Gastrocnemius medialis (tissue), 4 donors: ENCODE measurements at regions not wholly inside any gene's neighbourhood (a gene's known extent, or its start where the extent isn't known, plus 50 kb on each side); places are given as distances from the start of the nearest gene placed in this dataset.

Experiments used
- ATAC-seq, 2 donors: fragments of 150-250 bp; one replicate each; pipeline ENCODE4 v1.9.1; 2016
- DNase-seq, 2 donors: peaks; one replicate each; pipeline ENCODE4 v3.0.0-alpha.2; 2019
- H3K27ac ChIP-seq, 4 donors: fragments of 200-600 bp; sonication (generic); 1 replicate in 1 of 4; 2 replicates in 3 of 4; pipeline ENCODE4 v1.5.1; 2016 to 2018; ENCODE audit warnings: mild to moderate bottlenecking in 2 of 4, moderate library complexity in 1 of 4
- H3K27me3 ChIP-seq, 3 donors: fragments of 200-600 bp; sonication (generic) in 2 of 3; 1 replicate in 1 of 3; 2 replicates in 2 of 3; pipeline versions ENCODE4 v1.5.1 to v1.6.0; 2016 to 2019; ENCODE audit warnings: mild to moderate bottlenecking in 1 of 3, moderate library complexity in 1 of 3
- H3K36me3 ChIP-seq, 2 donors: fragments of 200-600 bp; sonication (generic) in 1 of 2; one replicate each; pipeline ENCODE4 v1.5.1; 2017 to 2018
- H3K4me1 ChIP-seq, 2 donors: fragments of 200-600 bp; sonication (generic) in 1 of 2; one replicate each; pipeline ENCODE4 v1.5.1; 2016 to 2017; ENCODE audit warnings: mild to moderate bottlenecking in 2 of 2
- H3K4me3 ChIP-seq, 4 donors: fragments of 200-600 bp; sonication (generic) in 3 of 4; 1 replicate in 1 of 4; 2 replicates in 3 of 4; pipeline ENCODE4 v1.5.1; 2016 to 2019; ENCODE audit warnings: mild to moderate bottlenecking in 2 of 4
- H3K9me3 ChIP-seq, 3 donors: fragments of 200-600 bp; sonication (generic) in 2 of 3; 1 replicate in 1 of 3; 2 replicates in 2 of 3; pipeline ENCODE4 v1.5.1; 2016 to 2019
- POLR2A ChIP-seq, 2 donors: fragments of 450-650 bp; IDR thresholded peaks; one replicate each; pipeline ENCODE4 v1.6.1; 2017; ENCODE audit warnings: antibody characterized with exemption in 2 of 2, mild to moderate bottlenecking in 2 of 2, moderate library complexity in 2 of 2
- in situ Hi-C, 4 donors: fragments of 200-750 bp; cut with MboI; loops; one replicate each; pipeline versions ENCODE4 v1.15.0 to v1.8.0; 2017; ENCODE audit warnings: low sequenced_read_pairs in 4 of 4
- intact Hi-C: fragments of 100-400 bp; cut with DNase I; formaldehyde crosslinking; loops from one replicate; pipeline ENCODE4 v1.15.1; 2023; ENCODE audit warnings: low total_unique reads
- TF ChIP-seq, protein P1 (sequence below), 5 experiments: fragments of 450-650 bp in 3 of 5; fragments of 200-600 bp in 2 of 5; sonication (generic) in 2 of 5; IDR thresholded peaks in 4 of 5; conservative IDR thresholded peaks in 1 of 5; 1 replicate in 4 of 5; 2 replicates in 1 of 5; pipeline ENCODE4 v1.5.1; 2016 to 2019; ENCODE audit warnings: antibody characterized with exemption in 5 of 5, mild to moderate bottlenecking in 3 of 5, moderate library complexity in 3 of 5

DNA sequence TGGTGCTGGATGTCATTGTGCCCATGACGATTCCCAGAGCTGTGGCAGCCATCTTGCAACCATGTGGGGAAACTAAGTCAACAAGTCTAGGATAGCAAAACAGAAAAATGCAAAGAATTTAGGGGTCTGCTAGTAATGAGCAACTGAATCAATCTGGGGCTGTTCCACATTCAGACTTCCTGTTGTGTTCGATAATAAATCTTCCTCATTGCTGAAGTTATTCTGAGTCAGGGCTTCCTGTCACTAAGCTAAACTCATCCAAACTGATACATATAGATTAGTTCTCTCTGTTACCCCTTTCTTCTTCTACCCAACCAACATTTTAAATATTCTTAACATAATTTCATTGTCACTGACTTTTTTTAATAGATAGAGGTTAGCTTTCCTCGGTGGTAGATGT, 205.9 kb downstream of the HACE1 start:
- intact Hi-C loops, result no loop called here
- H3K36me3 ChIP-seq, result no peaks in the 10 kb centered on the region
- ATAC-seq, result no peak

DNA sequence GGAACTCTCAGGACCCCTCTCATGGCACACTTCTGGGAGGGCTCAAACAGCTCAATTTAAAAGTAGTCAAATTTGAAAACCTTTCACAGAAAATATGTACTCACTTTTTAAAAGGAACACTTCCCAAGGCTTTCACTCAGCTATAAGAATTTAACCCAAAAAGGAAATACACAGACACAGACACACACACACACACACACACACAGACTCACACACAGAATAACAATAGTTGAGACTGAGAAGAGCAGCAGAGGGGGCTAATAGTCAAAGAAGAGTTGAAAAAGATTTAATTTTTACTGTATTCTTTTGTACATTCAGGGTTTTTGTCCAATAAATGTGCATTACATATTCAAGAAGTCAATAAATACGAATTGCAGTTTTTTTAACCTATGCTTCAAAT, 211.4 kb downstream of the HACE1 start:
- Histone ChIP-seq H3K9me3 (no peaks in the 10 kb centered on the region), H3K4me1 (no peaks in the 10 kb centered on the region), H3K27me3 (no peaks in the 10 kb centered on the region), H3K4me3 (no peak overlapping the region), H3K36me3 (no peaks in the 10 kb centered on the region), H3K27ac (no peak overlapping the region)
- DNase-seq, result no peak
- in situ Hi-C loops, result no loop called here
- no peak for ATAC-seq
- intact Hi-C loops, result no loop called here
- TF ChIP-seq, protein P1, sequence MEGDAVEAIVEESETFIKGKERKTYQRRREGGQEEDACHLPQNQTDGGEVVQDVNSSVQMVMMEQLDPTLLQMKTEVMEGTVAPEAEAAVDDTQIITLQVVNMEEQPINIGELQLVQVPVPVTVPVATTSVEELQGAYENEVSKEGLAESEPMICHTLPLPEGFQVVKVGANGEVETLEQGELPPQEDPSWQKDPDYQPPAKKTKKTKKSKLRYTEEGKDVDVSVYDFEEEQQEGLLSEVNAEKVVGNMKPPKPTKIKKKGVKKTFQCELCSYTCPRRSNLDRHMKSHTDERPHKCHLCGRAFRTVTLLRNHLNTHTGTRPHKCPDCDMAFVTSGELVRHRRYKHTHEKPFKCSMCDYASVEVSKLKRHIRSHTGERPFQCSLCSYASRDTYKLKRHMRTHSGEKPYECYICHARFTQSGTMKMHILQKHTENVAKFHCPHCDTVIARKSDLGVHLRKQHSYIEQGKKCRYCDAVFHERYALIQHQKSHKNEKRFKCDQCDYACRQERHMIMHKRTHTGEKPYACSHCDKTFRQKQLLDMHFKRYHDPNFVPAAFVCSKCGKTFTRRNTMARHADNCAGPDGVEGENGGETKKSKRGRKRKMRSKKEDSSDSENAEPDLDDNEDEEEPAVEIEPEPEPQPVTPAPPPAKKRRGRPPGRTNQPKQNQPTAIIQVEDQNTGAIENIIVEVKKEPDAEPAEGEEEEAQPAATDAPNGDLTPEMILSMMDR (IDR thresholded peaks at IDR 0.05 in 4 of 5, conservative IDR thresholded peaks at IDR 0.05 in 1 of 5), result no peak
- TF ChIP-seq POLR2A (IDR thresholded peaks at IDR 0.05), result no peak

More for the DNA sequence above, 205.9 kb downstream of the HACE1 start:
- in situ Hi-C loops, result no loop called here
- no peaks in the 10 kb centered on the region for H3K9me3 ChIP-seq
- H3K4me3 ChIP-seq, result no peak overlapping the region
- no peaks in the 10 kb centered on the region for H3K27me3 ChIP-seq
- H3K27ac ChIP-seq, result no peak overlapping the region
- DNase-seq, result no peak
- TF ChIP-seq, protein P1 (IDR thresholded peaks at IDR 0.05 in 4 of 5, conservative IDR thresholded peaks at IDR 0.05 in 1 of 5), result no peak
- no peak for TF ChIP-seq POLR2A (IDR thresholded peaks at IDR 0.05)
- H3K4me1 ChIP-seq, result no peaks in the 10 kb centered on the region

DNA sequence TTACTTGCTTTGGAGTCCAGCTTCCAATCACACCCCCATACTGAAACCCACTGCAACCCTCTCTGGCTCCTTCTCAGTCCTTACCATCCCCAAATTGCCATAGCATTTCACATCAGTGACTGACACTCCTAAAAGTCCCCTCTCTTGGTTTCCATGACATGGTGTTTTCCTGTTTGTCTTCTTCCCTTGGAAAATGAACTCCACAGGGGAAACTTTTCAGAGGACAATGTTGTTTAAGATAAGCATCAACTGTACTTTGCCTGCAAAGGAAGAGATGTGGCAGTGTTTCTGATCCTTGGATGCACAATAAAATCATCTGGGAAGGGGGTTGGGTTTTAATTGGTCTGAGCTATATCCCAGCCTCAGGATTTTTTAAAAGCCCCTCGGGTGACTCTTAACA, 214.9 kb downstream of the HACE1 start:
- no peaks in the 10 kb centered on the region for H3K9me3 ChIP-seq
- DNase-seq (no peak), ATAC-seq (no peak)
- in situ Hi-C loops (no loop called here), intact Hi-C loops (no loop called here)
- H3K27me3 ChIP-seq, result no peaks in the 10 kb centered on the region
- TF ChIP-seq POLR2A (IDR thresholded peaks at IDR 0.05), result no peak
- TF ChIP-seq, protein P1 (IDR thresholded peaks at IDR 0.05 in 4 of 5, conservative IDR thresholded peaks at IDR 0.05 in 1 of 5), result no peak
- H3K4me1 ChIP-seq, result peaks cover 0 to 4% of the 10 kb centered on the region in 2 donors
- H3K4me3 ChIP-seq, result no peak overlapping the region
- no peaks in the 10 kb centered on the region for H3K36me3 ChIP-seq
- no peak overlapping the region for H3K27ac ChIP-seq

DNA sequence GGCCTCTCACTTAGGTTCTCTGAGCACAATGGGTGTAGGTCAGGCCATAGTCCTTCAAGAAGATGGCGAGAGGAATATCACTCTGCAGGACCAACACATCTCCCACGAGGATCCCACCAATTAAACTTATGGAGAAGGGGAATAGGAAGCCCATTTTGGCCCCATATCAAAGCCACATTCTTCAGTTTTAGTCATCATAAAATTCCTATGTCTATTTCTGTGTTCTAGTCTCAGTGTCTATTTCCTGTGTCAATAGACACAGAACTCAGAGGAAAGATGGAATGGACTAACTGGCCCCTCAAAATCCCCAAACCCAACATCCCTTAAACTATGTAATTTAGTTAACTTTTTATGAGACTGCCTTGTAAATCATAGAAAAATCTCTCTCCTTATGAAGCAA, 216.8 kb downstream of the HACE1 start:
- in situ Hi-C loops, result no loop called here
- intact Hi-C loops, result no loop called here
- ATAC-seq, result no peak

More for the DNA sequence above, 216.8 kb downstream of the HACE1 start:
- no peak for DNase-seq
- H3K4me3 ChIP-seq, result no peak overlapping the region
- no peaks in the 10 kb centered on the region for H3K36me3 ChIP-seq
- no peaks in the 10 kb centered on the region for H3K9me3 ChIP-seq
- TF ChIP-seq POLR2A (IDR thresholded peaks at IDR 0.05), result no peak
- TF ChIP-seq, protein P1 (IDR thresholded peaks at IDR 0.05 in 4 of 5, conservative IDR thresholded peaks at IDR 0.05 in 1 of 5), result no peak
- no peak overlapping the region for H3K27ac ChIP-seq
- H3K27me3 ChIP-seq, result no peaks in the 10 kb centered on the region
- H3K4me1 ChIP-seq, result peaks cover 0 to 15% of the 10 kb centered on the region in 2 donors
